SK-N-MC (cell line): ENCODE measurements at regions not wholly inside any gene's neighbourhood (a gene's known extent, or its start where the extent isn't known, plus 50 kb on each side); places are given as distances from the start of the nearest gene placed in this dataset.
"Not testable (repeated sequence)": the region's sequence is repeated elsewhere in the genome, so short reads cannot be mapped to it uniquely, and the experiment has no call there.

Source experiments
- DNase-seq: peaks from one replicate; pipeline ENCODE4 v3.0.0-alpha.2; 2011; ENCODE audit warnings: low read depth, low spot score
- H3K27ac ChIP-seq: fragments of 200-600 bp; sonication (generic); 2 replicates; pipeline ENCODE4 v1.5.1; 2016; ENCODE audit warnings: mixed run types
- H3K36me3 ChIP-seq: fragments of 200-600 bp; sonication (generic); 2 replicates; pipeline ENCODE4 v1.6.1; 2017; ENCODE audit warnings: antibody characterized with exemption, low read length, mixed read lengths; ENCODE audit not compliant: insufficient read depth
- H3K4me3 ChIP-seq: fragments of 200-600 bp; sonication (generic); 2 replicates; pipeline ENCODE4 v1.5.1; 2016
- H3K9ac ChIP-seq: fragments of 200-600 bp; sonication (generic); 2 replicates; pipeline ENCODE4 v1.8.0; 2017; ENCODE audit warnings: mixed run types, mixed read lengths; ENCODE audit not compliant: insufficient read length
- H3K9me3 ChIP-seq: fragments of 200-600 bp; sonication (generic); 2 replicates; pipeline ENCODE4 v1.6.1; 2017; ENCODE audit warnings: low read depth, mild to moderate bottlenecking, antibody characterized with exemption, low read length, moderate library complexity, mixed read lengths
- EZH2 ChIP-seq: fragments of 200-600 bp; sonication (generic); IDR thresholded peaks from one replicate; pipeline ENCODE4 v1.6.1; 2017; ENCODE audit warnings: antibody characterized with exemption
- FOXP2 ChIP-seq: optimal IDR thresholded peaks from 2 replicates; pipeline ENCODE3; 2011; ENCODE audit warnings: mild to moderate bottlenecking, moderate library complexity; ENCODE audit not compliant: insufficient read depth; ENCODE audit errors: extremely low read length, control extremely low read depth
- POLR2AphosphoS5 ChIP-seq: IDR thresholded peaks from 2 replicates; pipeline ENCODE4 v1.6.1; 2012; ENCODE audit warnings: mild to moderate bottlenecking, low read depth, low read length, borderline replicate concordance

GRCh38 chr6:133774356-133774755, 114.6 kb upstream of the TCF21 start:
- no peak overlapping the region for H3K27ac ChIP-seq
- TF ChIP-seq POLR2AphosphoS5 = no peak
- no peak for TF ChIP-seq EZH2
- no peak for TF ChIP-seq FOXP2
- no peak for DNase-seq

GRCh38 chr6:133778414-133779130, 110.3 kb upstream of the TCF21 start:
- no peak for DNase-seq
- no peak overlapping the region for H3K4me3 ChIP-seq
- no peaks in the 10 kb centered on the region for H3K36me3 ChIP-seq
- TF ChIP-seq EZH2 = no peak
- no peak for TF ChIP-seq FOXP2
- no peak for TF ChIP-seq POLR2AphosphoS5
- H3K27ac ChIP-seq = no peak overlapping the region
- no peaks in the 10 kb centered on the region for H3K9me3 ChIP-seq
- no peak overlapping the region for H3K9ac ChIP-seq

More at GRCh38 chr6:133774356-133774755, 114.6 kb upstream of the TCF21 start:
- Histone ChIP-seq H3K9ac (no peak overlapping the region), H3K4me3 (no peak overlapping the region), H3K36me3 (no peaks in the 10 kb centered on the region), H3K9me3 (no peaks in the 10 kb centered on the region)

- Histone ChIP-seq H3K36me3 (no peaks in the 10 kb centered on the region), H3K27ac (no peak overlapping the region), H3K9me3 (no peaks in the 10 kb centered on the region), H3K4me3 (no peak overlapping the region), H3K9ac (no peak overlapping the region)
- TF ChIP-seq EZH2 = no peak
- no peak for TF ChIP-seq POLR2AphosphoS5
- TF ChIP-seq FOXP2 = no peak
- no peak for DNase-seq
These were observed 108.8 kb upstream of the TCF21 start for GRCh38 chr6:133779916-133780695.

- TF ChIP-seq POLR2AphosphoS5 (no peak), EZH2 (no peak), FOXP2 (no peak)
- H3K9me3 ChIP-seq = no peaks in the 10 kb centered on the region
- DNase-seq = no peak
- H3K9ac ChIP-seq = no peak overlapping the region
- H3K36me3 ChIP-seq = no peaks in the 10 kb centered on the region
- H3K4me3 ChIP-seq = no peak overlapping the region
- H3K27ac ChIP-seq = no peak overlapping the region
These were observed 102.9 kb upstream of the TCF21 start for GRCh38 chr6:133786016-133786415.

GRCh38 chr6:133787122-133787521, 101.8 kb upstream of the TCF21 start:
- no peak overlapping the region for H3K4me3 ChIP-seq
- H3K9me3 ChIP-seq = no peaks in the 10 kb centered on the region
- H3K36me3 ChIP-seq = no peaks in the 10 kb centered on the region
- TF ChIP-seq POLR2AphosphoS5 (no peak), EZH2 (no peak), FOXP2 (no peak)
- H3K9ac ChIP-seq = no peak overlapping the region
- H3K27ac ChIP-seq = no peak overlapping the region
- no peak for DNase-seq

- DNase-seq = no peak
- no peaks in the 10 kb centered on the region for H3K9me3 ChIP-seq
- no peak overlapping the region for H3K27ac ChIP-seq
- no peak overlapping the region for H3K9ac ChIP-seq
- no peak for TF ChIP-seq POLR2AphosphoS5
- no peak for TF ChIP-seq FOXP2
- no peak for TF ChIP-seq EZH2
- no peaks in the 10 kb centered on the region for H3K36me3 ChIP-seq
- no peak overlapping the region for H3K4me3 ChIP-seq
These were observed 100.9 kb upstream of the TCF21 start for GRCh38 chr6:133787859-133788505.

- no peaks in the 10 kb centered on the region for H3K36me3 ChIP-seq
- H3K9me3 ChIP-seq = no peaks in the 10 kb centered on the region
- TF ChIP-seq FOXP2 (no peak), POLR2AphosphoS5 (no peak), EZH2 (no peak)
- H3K4me3 ChIP-seq = no peak overlapping the region
- H3K9ac ChIP-seq = no peak overlapping the region
- no peak overlapping the region for H3K27ac ChIP-seq
- DNase-seq = no peak
These were observed 100.4 kb upstream of the TCF21 start for GRCh38 chr6:133788556-133788955.

GRCh38 chr6:133789449-133789848, 99.5 kb upstream of the TCF21 start:
- H3K9ac ChIP-seq = not testable (repeated sequence)

GRCh38 chr6:133790756-133791155, 98.2 kb upstream of the TCF21 start:
- not testable (repeated sequence) for DNase-seq, H3K9ac ChIP-seq, H3K4me3 ChIP-seq, H3K36me3 ChIP-seq, H3K9me3 ChIP-seq, H3K27ac ChIP-seq

More at GRCh38 chr6:133789449-133789848, 99.5 kb upstream of the TCF21 start:
- DNase-seq, H3K9me3 ChIP-seq, H3K36me3 ChIP-seq, H3K4me3 ChIP-seq, H3K27ac ChIP-seq: not testable (repeated sequence)

GRCh38 chr6:133795051-133795450, 93.9 kb upstream of the TCF21 start:
- not testable (repeated sequence) for DNase-seq, H3K36me3 ChIP-seq, H3K9ac ChIP-seq, H3K9me3 ChIP-seq, H3K27ac ChIP-seq, H3K4me3 ChIP-seq
